Embryonic facial prominence (tissue), 1 donor: ENCODE measurements at regions not wholly inside any gene's neighbourhood (a gene's known extent, or its start where the extent isn't known, plus 50 kb on each side); places are given as distances from the start of the nearest gene placed in this dataset.
"Not testable (repeated sequence)": the region's sequence is repeated elsewhere in the genome, so short reads cannot be mapped to it uniquely, and the experiment has no call there.

Experiments
- DNase-seq: peaks from one replicate; pipeline ENCODE4 v3.0.0-alpha.2; 2016; ENCODE audit errors: extremely low spot score

GRCh38 chr1:148357037-148357436 lies 126.1 kb downstream of the PPIAL4G start:
- no peak for DNase-seq

GRCh38 chr1:148355976-148356375 lies 127.1 kb downstream of the PPIAL4G start:
- no peak for DNase-seq

- DNase-seq = no peak
These were observed 128.2 kb downstream of the PPIAL4G start for GRCh38 chr1:148354913-148355308.

- DNase-seq = no peak
These were observed 128.7 kb downstream of the PPIAL4G start for GRCh38 chr1:148354284-148354912.

GRCh38 chr1:148353461-148354283 lies 129.4 kb downstream of the PPIAL4G start:
- DNase-seq = no peak

GRCh38 chr1:148352470-148353053 lies 130.5 kb downstream of the PPIAL4G start:
- DNase-seq = no peak

- DNase-seq = no peak
These were observed 135.3 kb downstream of the PPIAL4G start for GRCh38 chr1:148347781-148348180.

GRCh38 chr1:148345659-148346151 lies 137.4 kb downstream of the PPIAL4G start:
- DNase-seq = not testable (repeated sequence)

- not testable (repeated sequence) for DNase-seq
These were observed 138.5 kb downstream of the PPIAL4G start for GRCh38 chr1:148344651-148345050.

- not testable (repeated sequence) for DNase-seq
These were observed 141.4 kb downstream of the PPIAL4G start for GRCh38 chr1:148341729-148342128.

- not testable (repeated sequence) for DNase-seq
These were observed 146.8 kb downstream of the PPIAL4G start for GRCh38 chr1:148336121-148336918.

GRCh38 chr1:148334339-148335130 lies 148.6 kb downstream of the PPIAL4G start:
- peak; percentile 53 for DNase-seq

- no peak for DNase-seq
These were observed 149.2 kb downstream of the PPIAL4G start for GRCh38 chr1:148333875-148334338.

- no peak for DNase-seq
These were observed 154.2 kb downstream of the PPIAL4G start for GRCh38 chr1:148328884-148329283.

GRCh38 chr1:148325031-148325430 lies 158.1 kb downstream of the PPIAL4G start:
- DNase-seq = not testable (repeated sequence)

GRCh38 chr1:148324465-148324864 lies 158.6 kb downstream of the PPIAL4G start:
- DNase-seq = not testable (repeated sequence)

GRCh38 chr1:148320079-148320478 lies 163.0 kb downstream of the PPIAL4G start:
- DNase-seq = not testable (repeated sequence)

GRCh38 chr1:148318904-148319242 lies 164.2 kb downstream of the PPIAL4G start:
- no peak for DNase-seq

GRCh38 chr1:148318123-148318903 lies 164.8 kb downstream of the PPIAL4G start:
- DNase-seq = no peak
